Esophagus muscularis mucosa (tissue), 4 donors: ENCODE measurements at regions not wholly inside any gene's neighbourhood (a gene's known extent, or its start where the extent isn't known, plus 50 kb on each side); places are given as distances from the start of the nearest gene placed in this dataset.

ENCODE experiments used
- DNase-seq: peaks from one replicate; pipeline ENCODE4 v3.0.0-alpha.2; 2017; ENCODE audit errors: extremely low spot score
- H3K27ac ChIP-seq, 4 donors: fragments of 200-600 bp; sonication (generic); replicated peaks in 1 of 4; 1 replicate in 3 of 4; 2 replicates in 1 of 4; pipeline ENCODE4 v1.5.1; 2016 to 2019; ENCODE audit warnings: mild to moderate bottlenecking in 1 of 4
- H3K27me3 ChIP-seq, 4 donors: fragments of 200-600 bp; sonication (generic); one replicate each; pipeline versions ENCODE4 v1.5.1 to v1.6.0; 2016 to 2019
- H3K36me3 ChIP-seq, 4 donors: fragments of 200-600 bp; sonication (generic); one replicate each; pipeline ENCODE4 v1.5.1; 2016 to 2019
- H3K4me1 ChIP-seq, 4 donors: fragments of 200-600 bp; sonication (generic); one replicate each; pipeline ENCODE4 v1.5.1; 2016 to 2019
- H3K4me3 ChIP-seq, 4 donors: fragments of 200-600 bp; sonication (generic); 1 replicate in 2 of 4; 2 replicates in 2 of 4; pipeline ENCODE4 v1.5.1; 2016 to 2019; ENCODE audit warnings: mild to moderate bottlenecking in 4 of 4, moderate library complexity in 1 of 4
- H3K9me3 ChIP-seq, 4 donors: fragments of 200-600 bp; sonication (generic); 1 replicate in 3 of 4; 2 replicates in 1 of 4; pipeline ENCODE4 v1.5.1; 2016 to 2019
- EP300 ChIP-seq: sonication (generic); formaldehyde crosslinking; IDR thresholded peaks from one replicate; pipeline ENCODE4 v1.6.1; 2017; ENCODE audit warnings: antibody characterized with exemption
- POLR2A ChIP-seq: fragments of 450-650 bp; IDR thresholded peaks from one replicate; pipeline ENCODE4 v1.6.1; 2017; ENCODE audit warnings: antibody characterized with exemption, moderate library complexity, mild to moderate bottlenecking, low read depth
- POLR2AphosphoS5 ChIP-seq, 2 donors: sonication (generic); formaldehyde crosslinking; IDR thresholded peaks; one replicate each; pipeline ENCODE4 v1.6.1; 2017; ENCODE audit warnings: antibody characterized with exemption in 2 of 2
- WGBS: methylation state at CpG from one replicate; pipeline ENCODE4 v1.1.5; 2018; 5-methylcytosine and 5-hydroxymethylcytosine counted together
- intact Hi-C: fragments of 100-400 bp; cut with DNase I; formaldehyde crosslinking; loops from one replicate; pipeline ENCODE4 v1.15.1; 2023
- TF ChIP-seq, protein P1 (sequence below), 3 experiments: fragments of 200-600 bp in 2 of 3; fragments of 450-650 bp in 1 of 3; sonication (generic) in 2 of 3; IDR thresholded peaks; one replicate each; pipeline ENCODE4 v1.5.1; 2017 to 2019; ENCODE audit warnings: antibody characterized with exemption in 3 of 3, mild to moderate bottlenecking in 2 of 3, moderate library complexity in 1 of 3

DNA sequence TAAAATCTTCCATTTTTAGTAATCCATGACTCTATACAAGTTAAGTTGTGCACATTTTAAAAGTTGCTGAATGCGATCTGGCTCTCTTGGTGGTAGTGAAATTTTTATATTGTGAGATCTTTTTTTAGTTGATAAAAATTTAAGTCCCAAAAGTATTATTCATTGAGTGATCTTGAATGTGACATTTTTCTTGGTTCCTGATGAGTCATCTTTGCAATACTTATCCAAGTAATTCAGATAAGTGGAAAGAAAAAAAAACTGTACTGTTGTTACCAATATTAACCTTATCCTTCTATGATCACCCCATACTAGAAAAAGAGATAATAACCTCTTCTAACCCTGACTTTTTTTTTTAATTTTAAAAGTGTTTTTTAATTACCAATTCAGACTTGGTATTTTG, 601.3 kb downstream of the PSAT1 start:
- no peaks in the 10 kb centered on the region for H3K27me3 ChIP-seq
- DNase-seq = no peak
- no peaks in the 10 kb centered on the region for H3K36me3 ChIP-seq
- H3K4me3 ChIP-seq = no peak overlapping the region
- no peak overlapping the region for H3K27ac ChIP-seq
- no peaks in the 10 kb centered on the region for H3K4me1 ChIP-seq
- intact Hi-C loops = no loop called here
- 82% methylated on average over 1 of the region's 1 CpG for WGBS
- TF ChIP-seq POLR2AphosphoS5 (IDR thresholded peaks at IDR 0.05) (no peak), EP300 (no peak), POLR2A (no peak)
- TF ChIP-seq, protein P1, sequence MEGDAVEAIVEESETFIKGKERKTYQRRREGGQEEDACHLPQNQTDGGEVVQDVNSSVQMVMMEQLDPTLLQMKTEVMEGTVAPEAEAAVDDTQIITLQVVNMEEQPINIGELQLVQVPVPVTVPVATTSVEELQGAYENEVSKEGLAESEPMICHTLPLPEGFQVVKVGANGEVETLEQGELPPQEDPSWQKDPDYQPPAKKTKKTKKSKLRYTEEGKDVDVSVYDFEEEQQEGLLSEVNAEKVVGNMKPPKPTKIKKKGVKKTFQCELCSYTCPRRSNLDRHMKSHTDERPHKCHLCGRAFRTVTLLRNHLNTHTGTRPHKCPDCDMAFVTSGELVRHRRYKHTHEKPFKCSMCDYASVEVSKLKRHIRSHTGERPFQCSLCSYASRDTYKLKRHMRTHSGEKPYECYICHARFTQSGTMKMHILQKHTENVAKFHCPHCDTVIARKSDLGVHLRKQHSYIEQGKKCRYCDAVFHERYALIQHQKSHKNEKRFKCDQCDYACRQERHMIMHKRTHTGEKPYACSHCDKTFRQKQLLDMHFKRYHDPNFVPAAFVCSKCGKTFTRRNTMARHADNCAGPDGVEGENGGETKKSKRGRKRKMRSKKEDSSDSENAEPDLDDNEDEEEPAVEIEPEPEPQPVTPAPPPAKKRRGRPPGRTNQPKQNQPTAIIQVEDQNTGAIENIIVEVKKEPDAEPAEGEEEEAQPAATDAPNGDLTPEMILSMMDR (IDR thresholded peaks at IDR 0.05) = no peak
- no peaks in the 10 kb centered on the region for H3K9me3 ChIP-seq

DNA sequence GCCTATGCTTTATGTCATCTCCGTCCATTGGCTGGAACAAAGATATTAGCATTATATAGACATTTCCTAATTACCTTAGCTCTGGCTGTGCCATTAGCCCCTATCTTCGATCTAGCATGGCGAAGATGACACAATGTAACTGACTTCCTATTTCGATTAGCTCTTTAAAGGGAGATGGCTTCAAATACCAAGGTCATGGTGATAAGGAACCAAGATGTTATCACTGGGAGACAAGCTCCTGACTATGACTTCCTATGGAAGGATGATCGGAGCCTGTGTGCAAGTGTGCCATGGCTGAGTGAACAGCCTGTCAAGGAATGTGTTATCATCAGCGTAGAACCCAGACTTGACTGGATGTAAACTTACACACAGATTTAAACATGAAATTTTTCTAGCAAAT, 602.1 kb downstream of the PSAT1 start:
- TF ChIP-seq POLR2AphosphoS5 (IDR thresholded peaks at IDR 0.05) (no peak), POLR2A (no peak), EP300 (no peak)
- TF ChIP-seq, protein P1 (IDR thresholded peaks at IDR 0.05) = no peak
- Histone ChIP-seq H3K27me3 (no peaks in the 10 kb centered on the region), H3K4me3 (no peak overlapping the region), H3K27ac (no peak overlapping the region), H3K9me3 (no peaks in the 10 kb centered on the region), H3K4me1 (no peaks in the 10 kb centered on the region), H3K36me3 (no peaks in the 10 kb centered on the region)
- WGBS = 92% methylated on average over 6 of the region's 6 CpGs
- intact Hi-C loops = no loop called here
- no peak for DNase-seq

DNA sequence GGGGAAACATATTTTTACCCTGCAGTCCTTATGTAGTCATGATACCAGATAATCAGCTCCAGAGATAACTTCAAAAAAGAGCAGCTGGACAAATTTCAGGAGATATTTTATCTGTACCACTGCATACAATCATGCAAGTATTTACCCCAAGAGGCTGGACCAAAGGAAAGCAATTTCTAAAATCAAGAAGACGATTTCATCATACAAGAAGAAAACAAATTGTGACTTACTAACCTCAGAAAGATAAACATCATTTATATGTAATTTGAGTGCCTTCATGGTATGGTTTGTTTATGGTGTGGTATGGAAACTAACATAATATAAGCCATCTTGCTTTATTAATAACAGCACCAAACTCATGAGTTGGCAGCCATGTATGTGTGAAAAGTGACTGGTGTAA, 603.6 kb downstream of the PSAT1 start:
- DNase-seq = no peak
- intact Hi-C loops = no loop called here
- 83% methylated on average over 1 of the region's 1 CpG for WGBS
- Histone ChIP-seq H3K9me3 (no peaks in the 10 kb centered on the region), H3K4me3 (no peak overlapping the region), H3K27me3 (no peaks in the 10 kb centered on the region), H3K4me1 (no peaks in the 10 kb centered on the region), H3K36me3 (no peaks in the 10 kb centered on the region), H3K27ac (no peak overlapping the region)
- TF ChIP-seq EP300 = no peak
- TF ChIP-seq POLR2AphosphoS5 (IDR thresholded peaks at IDR 0.05) = no peak
- TF ChIP-seq POLR2A = no peak
- TF ChIP-seq, protein P1 (IDR thresholded peaks at IDR 0.05) = no peak

DNA sequence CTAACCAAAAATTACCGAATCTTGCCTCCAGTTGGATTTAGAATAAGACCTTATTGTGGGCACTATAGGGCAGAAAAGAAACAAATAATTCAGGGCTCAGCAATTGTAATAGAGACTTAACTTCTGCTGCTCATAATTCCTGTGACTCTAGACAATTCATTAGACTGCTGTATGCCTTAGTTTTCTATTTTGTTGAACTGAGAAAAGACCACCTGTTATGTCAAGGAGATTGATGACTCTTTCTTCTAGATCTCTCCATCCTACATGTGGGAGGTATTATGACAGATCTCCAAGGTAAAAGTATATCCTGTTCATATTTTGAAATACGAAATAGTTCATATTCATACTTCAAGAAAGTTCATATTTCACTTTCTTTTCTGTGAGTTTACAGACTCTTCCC, 605.1 kb downstream of the PSAT1 start:
- intact Hi-C loops = no loop called here
- no peak overlapping the region for H3K4me3 ChIP-seq
- TF ChIP-seq POLR2AphosphoS5 (IDR thresholded peaks at IDR 0.05) (no peak), POLR2A (no peak), EP300 (no peak)
- TF ChIP-seq, protein P1 (IDR thresholded peaks at IDR 0.05) = no peak
- no peaks in the 10 kb centered on the region for H3K36me3 ChIP-seq
- WGBS = 84% methylated on average over 2 of the region's 2 CpGs
- no peaks in the 10 kb centered on the region for H3K27me3 ChIP-seq
- no peaks in the 10 kb centered on the region for H3K4me1 ChIP-seq
- DNase-seq = no peak
- no peak overlapping the region for H3K27ac ChIP-seq
- H3K9me3 ChIP-seq = no peaks in the 10 kb centered on the region

DNA sequence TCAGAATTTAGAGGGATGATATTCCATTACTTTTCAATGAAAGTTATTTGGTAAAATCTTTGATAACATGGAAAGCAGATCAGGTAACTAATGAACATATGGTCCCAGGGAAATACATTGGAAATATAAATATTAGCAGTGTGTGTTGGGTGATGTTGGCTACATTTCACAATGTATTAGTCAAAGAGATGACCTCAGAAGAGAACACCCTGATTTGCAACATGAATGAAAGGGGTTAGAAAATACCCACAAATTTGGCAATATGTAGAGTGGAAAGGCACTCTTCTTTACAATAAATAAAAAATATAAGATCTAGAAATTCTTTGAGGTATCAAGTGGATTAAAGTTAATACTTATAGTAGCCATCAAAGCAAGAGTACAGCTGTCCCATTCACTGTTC, 606.7 kb downstream of the PSAT1 start:
- Histone ChIP-seq H3K36me3 (no peaks in the 10 kb centered on the region), H3K4me3 (no peak overlapping the region), H3K9me3 (no peaks in the 10 kb centered on the region), H3K27me3 (no peaks in the 10 kb centered on the region), H3K4me1 (no peaks in the 10 kb centered on the region), H3K27ac (no peak overlapping the region)
- no peak for DNase-seq
- intact Hi-C loops = no loop called here
- no peak for TF ChIP-seq POLR2AphosphoS5 (IDR thresholded peaks at IDR 0.05)
- TF ChIP-seq POLR2A = no peak
- TF ChIP-seq, protein P1 (IDR thresholded peaks at IDR 0.05) = no peak
